ENCODE measurements at regions not wholly inside any gene's neighbourhood (a gene's known extent, or its start where the extent isn't known, plus 50 kb on each side); places are given as distances from the start of the nearest gene placed in this dataset.

GRCh38 chr18:10217211-10217610 lies 237.2 kb upstream of the APCDD1 start:
- TF ChIP-seq POLR2A (IDR thresholded peaks at IDR 0.05): no peak
- no peak for TF ChIP-seq CTCF (IDR thresholded peaks at IDR 0.05)
- no peak for TF ChIP-seq POLR2AphosphoS5 (IDR thresholded peaks at IDR 0.05)

Data from prostate gland (tissue), 2 donors.